GM21576 (cell line): ENCODE measurements at regions not wholly inside any gene's neighbourhood (a gene's known extent, or its start where the extent isn't known, plus 50 kb on each side); places are given as distances from the start of the nearest gene placed in this dataset.
"Not testable (repeated sequence)": the region's sequence is repeated elsewhere in the genome, so short reads cannot be mapped to it uniquely, and the experiment has no call there.

Experiments used
- ATAC-seq: cut with Tn5 transposase; IDR thresholded peaks from one replicate; pipeline ENCODE4 v1.9.1; 2021; ENCODE audit warnings: mild to moderate bottlenecking, moderate library complexity; ENCODE audit not compliant: unreplicated experiment

DNA sequence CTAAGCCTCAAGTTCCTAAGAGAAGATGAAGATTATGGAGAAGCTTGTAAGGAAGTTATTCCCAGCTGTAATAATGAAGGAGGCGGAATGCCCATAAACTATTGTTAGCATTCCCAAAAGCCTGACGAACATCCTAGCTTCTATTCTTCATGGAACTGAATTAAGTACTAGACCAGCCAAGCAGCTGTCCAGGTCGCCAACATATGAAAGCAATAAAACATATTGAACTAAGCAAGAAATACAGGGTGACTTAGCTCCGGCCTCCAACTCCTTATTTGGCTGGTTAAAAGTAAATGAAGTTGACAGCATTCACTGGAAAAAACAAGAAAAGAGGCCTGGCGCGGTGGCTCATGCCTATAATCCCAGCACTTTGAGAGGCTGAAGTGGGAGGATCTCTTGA lies 174.0 kb upstream of the TPM1 start:
- ATAC-seq, result no peak

DNA sequence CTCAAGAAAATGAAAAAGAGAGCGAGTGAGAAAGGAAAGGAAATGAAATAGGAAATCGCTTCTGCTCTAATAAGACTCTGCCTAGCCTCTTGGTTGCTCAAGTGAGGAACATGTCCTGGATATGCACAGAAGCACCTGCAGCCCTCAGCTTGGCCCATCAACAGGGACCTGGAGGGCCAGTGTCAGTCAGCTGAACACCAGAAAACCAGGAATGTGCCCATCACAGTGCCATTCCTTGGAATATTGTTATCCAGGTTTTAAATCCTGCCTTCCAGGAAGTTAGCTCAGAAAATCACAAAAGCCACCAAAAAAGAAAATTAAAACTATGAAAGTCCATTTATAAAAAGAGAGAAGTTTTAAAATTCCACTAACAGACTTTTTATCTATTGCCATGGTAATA lies 173.4 kb upstream of the TPM1 start:
- no peak for ATAC-seq

DNA sequence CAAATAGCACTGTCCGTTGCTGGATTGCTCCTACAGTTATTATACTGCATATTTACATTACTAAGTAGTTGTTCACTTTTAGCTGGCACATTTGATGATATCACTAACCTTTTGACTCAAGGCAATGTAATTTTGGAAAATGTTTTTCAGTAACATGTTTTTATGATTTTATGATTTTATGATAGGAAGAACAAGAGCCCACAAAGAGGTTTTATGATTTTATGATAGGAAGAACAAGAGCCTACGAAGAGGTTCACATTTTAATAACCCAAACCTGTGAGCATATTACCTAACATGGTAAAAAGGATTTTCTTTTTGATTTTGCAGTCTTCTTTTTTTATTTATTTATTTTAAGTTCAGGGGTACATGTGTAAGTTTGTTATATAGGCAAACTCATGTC lies 172.3 kb upstream of the TPM1 start:
- no peak for ATAC-seq

DNA sequence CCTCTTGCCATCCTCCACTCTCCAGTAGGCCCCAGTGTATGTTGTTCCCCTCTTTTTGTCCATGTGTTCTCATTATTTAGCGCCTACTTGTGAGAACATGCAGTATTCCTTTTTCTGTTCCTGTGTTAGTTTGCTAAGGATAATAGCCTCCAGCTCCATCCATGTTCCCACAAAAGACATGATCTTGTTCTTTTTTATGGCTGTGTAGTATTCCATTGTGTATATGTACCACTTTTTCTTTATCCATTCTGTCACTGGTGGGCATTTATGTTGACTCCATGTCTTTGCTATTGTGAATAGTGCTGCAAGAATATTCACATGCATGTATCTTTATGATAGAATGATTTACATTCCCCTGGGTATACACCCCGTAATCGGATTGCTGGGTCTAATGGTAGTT lies 171.8 kb upstream of the TPM1 start:
- ATAC-seq, result not testable (repeated sequence)

DNA sequence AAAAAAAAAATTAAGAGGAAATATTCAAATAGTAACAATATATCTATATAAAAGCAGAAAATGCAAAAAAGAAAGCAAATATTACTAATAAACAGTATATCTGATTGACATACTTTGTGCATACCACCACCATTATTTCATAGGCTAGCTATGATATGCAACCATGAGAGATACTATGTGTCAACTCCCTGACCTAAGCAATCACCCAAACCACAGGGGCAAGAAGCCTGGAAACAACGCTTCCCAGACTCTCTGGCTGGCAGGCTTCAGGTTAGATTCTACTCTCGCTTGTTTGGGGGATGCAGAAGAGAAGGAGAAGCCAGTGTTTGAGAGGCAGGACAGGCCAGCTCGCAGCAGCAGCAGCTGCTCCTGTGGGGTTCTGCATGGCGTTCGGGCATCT lies 169.3 kb upstream of the TPM1 start:
- ATAC-seq, result no peak

DNA sequence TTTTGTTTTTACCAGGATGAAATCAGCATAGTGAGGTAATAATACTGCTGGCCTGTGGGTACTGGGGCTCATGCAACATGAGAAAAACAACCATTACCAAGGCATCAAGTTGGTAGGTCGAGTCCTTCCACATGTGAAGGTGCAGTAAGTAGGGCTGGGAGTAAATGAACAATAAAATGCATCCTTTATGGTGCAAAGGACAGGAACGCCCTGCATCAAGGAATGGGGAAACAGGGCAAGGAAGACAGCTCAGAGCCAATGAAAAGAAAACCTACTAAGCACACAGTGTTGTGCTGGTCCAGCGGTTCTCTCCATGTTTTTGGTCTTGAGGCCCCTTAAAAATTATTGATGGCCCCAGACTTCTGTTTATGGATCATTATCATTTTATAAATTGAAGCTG lies 168.5 kb upstream of the TPM1 start:
- no peak for ATAC-seq

DNA sequence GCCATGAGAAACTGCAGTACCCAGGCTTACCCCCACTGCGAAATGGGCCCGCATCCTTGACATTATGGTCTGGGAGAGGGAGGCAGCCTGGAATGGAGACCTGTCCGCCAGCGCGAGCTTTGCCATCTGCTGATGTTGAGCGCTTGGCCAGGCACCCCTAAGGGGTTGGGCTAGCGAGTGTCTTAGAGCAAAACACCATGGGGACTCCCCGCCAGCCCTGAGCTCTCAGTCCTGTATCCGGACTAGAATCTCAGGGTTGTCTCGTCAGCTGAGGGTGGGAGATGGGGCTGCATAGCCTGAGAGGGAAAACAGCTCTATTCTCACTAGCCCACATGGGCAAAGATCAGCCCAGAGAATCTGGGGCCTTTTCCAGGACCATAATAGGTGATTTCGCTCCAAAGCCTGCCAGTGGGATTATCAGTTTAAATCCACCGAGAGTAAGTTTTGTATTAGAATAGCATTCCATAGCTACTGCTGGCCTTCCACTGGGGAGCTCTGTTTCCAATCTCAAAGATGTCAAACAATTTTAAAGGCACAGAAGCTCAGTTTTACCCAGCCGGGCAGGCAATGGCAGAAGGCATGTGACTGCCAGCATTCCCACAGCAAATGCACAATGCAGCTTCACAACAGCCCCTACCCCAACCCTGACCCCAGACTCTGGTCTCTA lies 167.5 kb upstream of the TPM1 start:
- no peak for ATAC-seq

DNA sequence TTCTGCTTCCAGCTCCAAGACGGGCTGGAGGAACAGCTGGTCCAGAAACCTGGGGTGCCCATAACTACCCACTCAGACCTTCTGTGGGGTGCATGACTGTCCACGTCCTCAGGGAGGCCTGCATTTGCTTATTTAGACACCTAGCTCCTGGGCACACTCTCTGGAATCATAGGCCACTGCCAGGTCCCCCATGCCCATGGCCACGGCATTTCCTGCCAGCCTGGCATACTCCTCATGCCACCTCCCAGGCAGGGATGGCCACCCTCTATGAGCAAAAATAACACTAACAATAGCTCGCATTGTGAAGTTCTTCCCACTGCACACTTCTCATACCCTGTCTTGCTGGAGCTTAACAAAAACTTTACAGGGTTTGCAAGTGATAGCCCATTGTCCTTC lies 166.9 kb upstream of the TPM1 start:
- no peak for ATAC-seq

DNA sequence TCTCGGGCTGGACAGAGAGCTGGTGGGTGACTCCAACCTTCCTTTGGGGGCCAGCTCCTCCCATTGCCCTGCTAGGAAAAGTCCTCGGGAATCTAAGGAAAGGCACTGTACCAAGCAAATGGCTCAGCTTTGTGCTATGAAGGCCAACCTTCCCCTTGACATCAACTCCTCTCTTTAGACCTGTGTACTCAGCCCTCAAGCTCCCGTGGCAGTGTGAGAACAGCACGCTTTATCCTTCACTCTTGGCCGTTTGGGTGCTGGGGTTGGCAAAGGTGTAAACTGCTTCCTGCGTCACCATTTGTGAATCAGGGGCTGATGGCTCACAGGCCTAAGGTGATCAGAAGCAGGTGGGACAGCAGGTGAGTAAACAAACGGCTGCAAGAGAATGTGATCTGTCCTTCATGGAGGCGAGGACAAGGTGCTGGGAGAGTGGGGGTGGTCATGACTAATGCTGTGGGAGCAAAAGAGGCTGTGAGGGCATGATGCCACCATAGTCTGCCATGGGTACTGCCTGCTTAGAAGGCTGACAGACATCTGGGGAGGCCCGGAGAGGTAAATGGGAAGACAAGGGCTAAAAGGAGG lies 165.2 kb upstream of the TPM1 start:
- ATAC-seq, result no peak

DNA sequence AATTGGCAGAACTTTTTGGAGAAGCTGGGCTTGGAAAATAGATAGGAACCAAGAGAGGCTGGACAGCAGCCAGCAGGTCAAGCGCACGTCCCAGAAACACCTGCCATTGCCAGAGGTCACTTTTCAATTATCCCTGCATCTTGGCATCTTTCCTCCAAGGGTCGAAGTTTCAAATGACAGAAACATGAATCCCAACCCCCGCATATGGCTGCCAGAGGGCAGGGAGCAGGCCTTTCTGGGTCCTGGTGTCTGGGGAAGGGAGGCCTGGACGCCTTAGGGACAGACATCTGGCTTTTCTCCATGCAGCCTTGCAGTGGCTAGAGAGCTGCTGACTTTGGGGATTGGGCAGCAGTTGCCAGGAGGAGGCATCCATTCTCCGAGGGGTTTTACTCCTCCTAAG lies 164.5 kb upstream of the TPM1 start:
- ATAC-seq, result no peak

DNA sequence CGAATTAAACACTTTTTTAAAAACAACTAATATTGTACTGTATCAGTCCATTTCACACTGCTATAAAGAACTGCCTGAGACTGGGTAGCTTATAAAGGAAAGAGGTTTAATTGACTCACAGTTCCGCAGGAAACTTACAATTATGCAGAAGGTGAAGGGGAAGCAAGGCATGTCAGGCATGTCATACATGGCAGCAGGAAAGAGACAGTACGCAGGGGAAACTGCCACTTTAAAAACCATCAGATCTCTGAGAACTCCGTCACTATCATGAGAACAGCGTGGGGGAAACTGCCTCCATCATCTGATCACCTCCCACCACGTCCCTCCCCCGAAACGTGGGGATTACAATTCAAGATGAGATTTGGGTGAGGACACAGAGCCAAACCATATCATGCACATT lies 162.8 kb upstream of the TPM1 start:
- no peak for ATAC-seq

DNA sequence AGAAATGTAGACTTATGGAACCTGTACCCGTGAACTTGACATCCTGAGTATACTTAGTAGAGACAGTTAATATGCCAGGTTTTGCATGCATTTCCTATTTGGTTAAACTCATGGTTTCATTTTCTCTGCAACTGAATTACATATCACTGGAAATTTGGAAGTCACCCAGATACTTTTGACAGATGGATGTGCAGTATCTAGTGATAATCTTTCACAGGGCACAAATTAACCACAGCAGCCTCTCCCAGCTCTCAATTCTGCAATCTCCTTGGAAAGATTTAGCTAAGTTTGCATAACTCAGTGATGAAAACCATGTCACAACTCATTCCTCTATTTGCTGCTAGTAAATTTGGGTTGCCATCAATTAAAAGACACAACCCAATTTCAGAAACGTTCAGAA lies 162.3 kb upstream of the TPM1 start:
- no peak for ATAC-seq

DNA sequence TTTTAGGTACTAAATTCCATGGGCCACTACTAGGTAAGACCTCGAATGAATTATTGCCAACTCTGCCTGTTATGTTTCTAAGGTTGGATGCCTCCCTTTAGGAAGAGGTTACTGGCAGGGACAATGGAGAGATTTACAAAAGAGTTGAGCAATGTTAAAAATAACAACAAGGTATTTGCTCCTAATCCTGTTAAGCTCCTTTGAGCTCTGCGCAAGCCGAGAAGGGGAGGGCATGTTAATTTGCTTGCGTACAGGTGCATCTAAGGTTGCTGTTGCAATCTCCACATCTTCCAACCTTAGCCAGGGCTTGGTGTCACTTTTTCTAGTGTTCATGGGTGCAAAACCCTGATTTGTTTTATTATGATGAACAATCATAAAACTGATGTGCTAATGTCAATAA lies 161.5 kb upstream of the TPM1 start:
- ATAC-seq, result no peak

DNA sequence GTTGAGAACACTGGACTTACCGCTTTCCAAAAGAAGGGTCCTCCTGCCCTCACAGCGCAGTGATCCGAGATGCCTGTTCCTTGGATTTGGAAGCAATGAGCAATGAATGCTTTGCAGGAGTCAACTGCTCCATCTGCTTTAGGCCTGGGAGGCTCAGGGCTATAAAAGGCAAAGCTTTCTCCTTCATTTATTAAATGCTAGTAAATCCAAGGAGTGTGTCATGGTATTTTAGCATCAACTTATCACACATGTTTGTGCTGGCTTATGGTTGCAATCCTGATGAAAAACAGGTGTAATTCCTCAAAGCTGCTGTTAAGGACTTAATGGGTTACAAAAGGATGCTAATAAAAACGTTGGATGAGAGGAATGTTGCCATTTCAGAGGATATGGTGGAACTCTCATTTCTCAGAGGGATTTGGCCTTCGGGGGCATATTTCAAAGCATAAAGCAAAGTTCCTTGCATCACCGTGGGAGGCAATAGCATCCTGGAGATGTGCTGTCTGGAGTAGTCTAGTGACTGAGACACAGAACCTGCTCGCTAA lies 158.5 kb upstream of the TPM1 start:
- ATAC-seq, result no peak

DNA sequence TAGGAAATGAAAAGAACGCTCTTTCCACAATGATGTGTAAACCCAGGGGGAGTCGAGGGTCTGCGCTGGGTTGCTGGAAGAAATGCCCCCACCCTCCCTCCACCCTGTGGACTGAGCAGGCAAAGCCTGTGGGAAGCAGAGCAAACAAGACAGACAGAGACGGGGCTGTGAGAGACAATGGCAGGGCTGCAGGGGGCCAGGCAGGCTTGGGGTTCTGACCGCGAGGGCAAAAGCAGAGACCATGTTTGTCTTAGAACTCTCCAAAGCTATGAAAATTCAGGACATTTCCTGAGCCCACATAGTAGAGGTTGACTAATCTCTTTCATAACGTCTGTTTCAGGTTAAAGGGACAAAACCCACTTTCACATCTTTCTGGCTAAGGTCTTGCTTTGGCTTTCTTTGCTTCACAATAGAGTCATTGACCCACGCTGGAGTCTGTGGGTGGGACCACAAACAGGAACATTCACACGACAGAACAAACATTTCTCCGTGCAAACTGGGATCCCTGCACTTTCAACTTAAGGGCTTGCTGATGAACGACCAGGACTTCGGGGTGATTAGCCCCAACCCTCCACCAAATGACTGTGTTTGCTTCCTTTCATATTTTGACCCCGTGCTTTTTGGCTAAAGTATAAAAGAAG lies 156.0 kb upstream of the TPM1 start:
- no peak for ATAC-seq

DNA sequence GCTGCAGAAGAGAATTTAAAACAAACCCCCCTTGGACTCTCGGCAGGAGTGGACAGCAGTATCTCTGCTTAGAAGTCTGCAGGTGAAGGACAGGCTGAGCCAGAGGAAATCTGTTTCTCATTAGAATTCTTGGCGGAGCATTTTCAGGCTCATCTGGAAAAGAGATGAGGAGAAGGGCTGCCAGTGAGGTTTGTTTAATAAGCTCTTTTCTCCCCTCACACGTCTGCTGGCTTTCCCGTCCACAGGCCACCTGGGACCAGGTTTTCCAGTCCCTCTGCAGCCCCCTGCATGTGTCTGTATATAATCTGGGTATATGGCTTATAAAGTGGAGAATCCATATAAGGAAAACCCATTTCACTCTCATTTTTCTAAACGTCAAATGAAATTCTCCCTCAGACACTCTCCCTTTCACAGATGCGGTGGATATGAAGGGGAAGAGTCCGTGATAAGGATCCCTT lies 155.4 kb upstream of the TPM1 start:
- no peak for ATAC-seq

DNA sequence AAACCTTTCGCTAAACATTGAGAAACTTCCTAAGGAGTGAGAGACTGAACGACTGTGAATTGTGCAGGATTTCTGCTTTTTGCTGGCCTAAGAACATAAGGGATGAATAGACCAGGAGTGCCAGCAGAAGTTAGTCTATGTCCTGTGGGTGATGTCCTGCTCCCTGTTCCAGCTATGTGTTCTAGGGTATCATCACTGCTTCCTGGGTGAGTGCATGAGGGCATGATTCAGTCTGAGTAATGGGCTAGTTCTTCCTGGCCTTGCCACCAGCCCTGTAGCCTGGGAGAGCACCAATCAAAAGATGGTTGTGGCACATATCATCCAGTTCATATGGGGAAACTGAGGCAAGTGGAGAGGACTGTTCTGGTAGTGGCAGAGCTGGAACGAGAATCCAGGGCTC lies 153.9 kb upstream of the TPM1 start:
- ATAC-seq, result no peak

DNA sequence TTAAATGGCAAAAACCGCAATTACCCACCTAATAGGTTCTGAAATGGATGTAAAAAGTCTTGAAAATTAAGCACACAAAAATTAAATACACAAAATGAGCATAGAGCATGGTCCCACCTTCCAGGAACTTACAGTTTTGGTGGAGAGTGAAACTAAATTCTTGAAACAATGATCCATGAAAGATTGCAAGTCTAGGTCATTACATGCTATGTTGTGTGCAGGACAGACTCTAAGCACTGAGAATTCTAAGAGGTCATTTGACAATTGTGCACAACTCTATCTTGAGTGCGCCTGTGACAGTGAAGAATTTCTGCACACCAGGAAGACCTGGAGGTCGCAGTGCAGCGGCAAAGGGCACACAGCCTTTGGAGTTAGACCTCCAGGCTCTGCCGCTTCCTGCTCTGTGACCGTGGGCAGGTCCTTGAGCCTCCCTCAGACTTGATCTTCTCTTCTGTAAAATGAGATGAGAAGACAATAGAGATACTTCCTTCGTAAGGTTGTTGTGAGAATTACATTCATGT lies 153.3 kb upstream of the TPM1 start:
- no peak for ATAC-seq

DNA sequence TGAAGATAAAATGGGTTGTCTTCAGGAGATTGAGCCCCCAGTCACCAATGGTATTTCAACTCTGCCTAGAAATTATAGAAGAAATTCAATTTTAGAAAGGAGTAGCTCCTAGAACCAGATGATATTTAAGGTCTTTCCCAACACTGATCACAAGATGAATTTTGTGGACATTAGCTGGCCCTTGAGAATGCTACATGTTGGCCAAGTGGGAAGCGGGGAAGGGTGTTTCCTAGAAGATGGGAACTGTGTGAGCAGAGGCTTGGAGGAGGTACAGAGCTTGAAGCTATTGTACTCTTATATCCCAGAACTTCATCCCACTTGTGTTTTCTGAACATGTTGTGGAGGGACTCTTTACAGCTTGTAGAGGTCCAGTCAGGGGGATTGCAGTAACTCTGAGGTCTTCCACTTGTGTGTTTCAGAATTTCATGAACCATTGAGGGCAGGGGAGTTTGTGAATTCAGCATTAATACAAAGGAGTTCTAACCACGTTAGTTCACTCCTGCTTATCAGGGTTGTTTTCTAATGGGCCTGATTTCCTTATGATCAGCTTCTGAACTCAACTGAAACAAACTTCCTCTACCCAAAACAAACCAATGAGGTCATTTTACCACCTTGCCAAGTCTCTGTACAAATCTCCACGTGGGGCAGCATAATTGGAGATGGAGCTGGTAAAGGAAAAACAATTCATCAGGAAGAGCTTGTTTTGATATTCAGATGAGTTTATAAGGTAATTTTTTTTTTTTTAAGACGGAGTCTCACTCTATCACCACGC lies 152.6 kb upstream of the TPM1 start:
- no peak for ATAC-seq

DNA sequence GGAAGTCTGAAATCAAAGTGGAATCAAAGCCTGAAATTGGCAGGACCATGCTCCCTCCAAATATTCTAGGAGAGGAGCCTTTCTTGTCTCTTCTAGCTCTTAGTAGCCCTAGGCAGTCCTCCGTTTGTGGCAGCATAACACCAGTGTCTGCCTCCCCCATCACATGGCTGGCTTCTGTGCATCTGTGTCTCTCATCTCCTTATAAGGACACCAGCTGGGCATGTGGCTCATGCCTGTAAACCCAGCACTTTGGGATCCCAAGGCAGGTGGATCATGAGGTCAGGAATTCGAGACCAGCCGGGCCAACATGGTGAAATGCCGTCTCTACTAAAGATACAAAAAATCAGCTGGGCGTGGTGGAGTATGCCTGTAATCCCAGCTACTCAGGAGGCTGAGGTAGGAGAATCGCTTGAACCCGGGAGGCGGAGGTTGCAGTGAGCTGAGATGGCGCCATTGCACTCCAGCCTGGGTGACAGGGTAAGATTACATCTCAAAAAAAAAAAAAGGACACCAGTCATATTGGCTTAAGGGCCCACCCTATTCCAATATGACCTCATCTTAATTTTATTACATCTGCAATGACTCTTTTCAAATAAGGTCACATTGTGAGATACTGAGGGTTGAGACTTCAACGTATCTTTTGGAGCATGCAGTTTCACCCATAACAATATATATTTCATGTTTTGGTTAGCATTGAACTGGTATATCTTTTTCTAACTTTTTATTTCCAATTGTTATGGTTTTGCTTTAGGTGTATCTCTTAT lies 148.0 kb upstream of the TPM1 start:
- ATAC-seq, result no peak
